HEK293 (cell line): ENCODE measurements at regions not wholly inside any gene's neighbourhood (a gene's known extent, or its start where the extent isn't known, plus 50 kb on each side); places are given as distances from the start of the nearest gene placed in this dataset.

Experiments used
- CTCF ChIA-PET: fragments of 350-600 bp; formaldehyde crosslinking; extraction: SDS; loops from one replicate; lab custom pipeline; 2021; ENCODE audit warnings: antibody characterized with exemption; lab: Yijun Ruan, JAX
- POLR2A ChIA-PET: fragments of 300-600 bp; formaldehyde crosslinking; extraction: SDS; loops from one replicate; lab custom pipeline; 2020; ENCODE audit warnings: antibody characterized with exemption, inconsistent platforms; lab: Yijun Ruan, JAX
- H3K27ac ChIP-seq: fragments of 200-500 bp; sonication (Bioruptor generic); 2 replicates; pipeline ENCODE4 v1.5.1; 2014; ENCODE audit warnings: low read depth, low read length, control low read depth, inconsistent platforms; ENCODE audit errors: extremely low read depth
- H3K36me3 ChIP-seq, 2 experiments: fragments of 200-500 bp in 1 of 2; sonication (Bioruptor generic) in 1 of 2; 1 replicate in 1 of 2; 2 replicates in 1 of 2; pipeline ENCODE4 v1.5.1; 2014 to 2017; ENCODE audit warnings: inconsistent platforms in 2 of 2, low read length in 2 of 2; ENCODE audit not compliant: control insufficient read depth in 2 of 2, insufficient read depth in 1 of 2
- H3K4me1 ChIP-seq: fragments of 200-500 bp; sonication (Bioruptor generic); 2 replicates; pipeline ENCODE4 v1.5.1; 2014; ENCODE audit warnings: mild to moderate bottlenecking, low read length, inconsistent platforms; ENCODE audit not compliant: control insufficient read depth, insufficient read depth
- H3K4me3 ChIP-seq: 2 replicates; pipeline ENCODE4 v1.5.1; 2011; ENCODE audit warnings: low read depth, mild to moderate bottlenecking, control low read depth, low read length, moderate library complexity
- H3K9me3 ChIP-seq: fragments of 200-500 bp; sonication (Bioruptor generic); 2 replicates; pipeline ENCODE4 v1.5.1; 2014; ENCODE audit warnings: low read depth, low read length, inconsistent platforms; ENCODE audit not compliant: control insufficient read depth, insufficient read depth
- BCL11A ChIP-seq: fragments of 450-650 bp; formaldehyde crosslinking; IDR thresholded peaks from 2 replicates; pipeline ENCODE4 v1.5.1; 2016; ENCODE audit warnings: low read depth, missing biosample characterization, missing genetic modification characterization
- BCL6B ChIP-seq: fragments of 450-650 bp; formaldehyde crosslinking; IDR thresholded peaks from 2 replicates; pipeline ENCODE4 v1.5.1; 2017; ENCODE audit warnings: missing biosample characterization, missing genetic modification characterization
- FEZF1 ChIP-seq: fragments of 450-650 bp; formaldehyde crosslinking; IDR thresholded peaks from 2 replicates; pipeline ENCODE4 v1.5.1; 2016; ENCODE audit warnings: missing biosample characterization, missing genetic modification characterization
- GLI4 ChIP-seq: fragments of 450-650 bp; formaldehyde crosslinking; IDR thresholded peaks from 2 replicates; pipeline ENCODE4 v1.5.1; 2016; ENCODE audit warnings: missing biosample characterization, missing genetic modification characterization
- INSM2 ChIP-seq: fragments of 450-650 bp; formaldehyde crosslinking; IDR thresholded peaks from 2 replicates; pipeline ENCODE4 v1.5.1; 2016; ENCODE audit warnings: missing biosample characterization, missing genetic modification characterization
- PRDM4 ChIP-seq: fragments of 450-650 bp; formaldehyde crosslinking; IDR thresholded peaks from 2 replicates; pipeline ENCODE4 v1.5.1; 2017; ENCODE audit warnings: missing biosample characterization, missing genetic modification characterization
- SP2 ChIP-seq: fragments of 450-650 bp; formaldehyde crosslinking; IDR thresholded peaks from 2 replicates; pipeline ENCODE4 v1.5.1; 2016; ENCODE audit warnings: missing biosample characterization, missing genetic modification characterization
- ZBTB1 ChIP-seq: fragments of 450-650 bp; formaldehyde crosslinking; IDR thresholded peaks from 2 replicates; pipeline ENCODE4 v1.5.1; 2016; ENCODE audit warnings: missing biosample characterization, missing genetic modification characterization
- ZBTB11 ChIP-seq: fragments of 450-650 bp; formaldehyde crosslinking; conservative IDR thresholded peaks from 2 replicates; pipeline ENCODE4 v1.5.1; 2016; ENCODE audit warnings: low read depth, missing biosample characterization, missing genetic modification characterization
- ZBTB7A ChIP-seq: fragments of 450-650 bp; formaldehyde crosslinking; IDR thresholded peaks from 2 replicates; pipeline ENCODE4 v1.5.1; 2016; ENCODE audit warnings: low read depth, missing biosample characterization, missing genetic modification characterization
- ZBTB8A ChIP-seq: fragments of 450-650 bp; formaldehyde crosslinking; IDR thresholded peaks from 2 replicates; pipeline ENCODE4 v1.5.1; 2016; ENCODE audit warnings: missing biosample characterization, missing genetic modification characterization
- ZNF18 ChIP-seq: fragments of 450-650 bp; formaldehyde crosslinking; IDR thresholded peaks from 2 replicates; pipeline ENCODE4 v1.5.1; 2016; ENCODE audit warnings: missing biosample characterization, missing genetic modification characterization
- ZNF37A ChIP-seq: fragments of 450-650 bp; IDR thresholded peaks from 2 replicates; pipeline ENCODE4 v1.5.1; 2018; ENCODE audit warnings: missing biosample characterization, missing genetic modification characterization
- ZNF423 ChIP-seq: fragments of 450-650 bp; formaldehyde crosslinking; IDR thresholded peaks from 2 replicates; pipeline ENCODE4 v1.5.1; 2016; ENCODE audit warnings: missing biosample characterization, missing genetic modification characterization
- ZNF510 ChIP-seq: fragments of 450-650 bp; formaldehyde crosslinking; IDR thresholded peaks from 2 replicates; pipeline ENCODE4 v1.5.1; 2018; ENCODE audit warnings: mild to moderate bottlenecking, missing genetic modification characterization, missing biosample characterization; ENCODE audit not compliant: insufficient replicate concordance
- ZNF548 ChIP-seq: fragments of 450-650 bp; formaldehyde crosslinking; IDR thresholded peaks from 2 replicates; pipeline ENCODE4 v1.5.1; 2016; ENCODE audit warnings: missing biosample characterization, missing genetic modification characterization
- ZNF580 ChIP-seq: fragments of 450-650 bp; formaldehyde crosslinking; IDR thresholded peaks from 2 replicates; pipeline ENCODE4 v1.5.1; 2016; ENCODE audit warnings: missing biosample characterization, missing genetic modification characterization
- ZNF626 ChIP-seq: fragments of 450-650 bp; sonication (Bioruptor Pico); formaldehyde crosslinking; IDR thresholded peaks from 2 replicates; pipeline ENCODE4 v1.5.1; 2018; ENCODE audit warnings: missing biosample characterization, missing genetic modification characterization, inconsistent platforms
- ZNF629 ChIP-seq: fragments of 450-650 bp; formaldehyde crosslinking; IDR thresholded peaks from 2 replicates; pipeline ENCODE4 v1.5.1; 2017; ENCODE audit warnings: missing biosample characterization, missing genetic modification characterization
- ZNF645 ChIP-seq: fragments of 450-650 bp; formaldehyde crosslinking; IDR thresholded peaks from 2 replicates; pipeline ENCODE4; 2016; ENCODE audit warnings: missing biosample characterization, missing genetic modification characterization
- ZNF704 ChIP-seq: fragments of 450-650 bp; formaldehyde crosslinking; IDR thresholded peaks from 2 replicates; pipeline ENCODE4 v1.5.1; 2016; ENCODE audit warnings: missing biosample characterization, missing genetic modification characterization
- ZNF76 ChIP-seq: fragments of 450-650 bp; formaldehyde crosslinking; IDR thresholded peaks from 2 replicates; pipeline ENCODE4; 2016; ENCODE audit warnings: low read depth, missing biosample characterization, missing genetic modification characterization, borderline replicate concordance
- ZSCAN5A ChIP-seq: fragments of 450-650 bp; formaldehyde crosslinking; IDR thresholded peaks from 2 replicates; pipeline ENCODE4 v1.5.1; 2016; ENCODE audit warnings: missing biosample characterization, missing genetic modification characterization

GRCh38 chr5:171592736-171593135 is 173.3 kb downstream of the FGF18 start (continued):
- no peak for TF ChIP-seq ZBTB11 (tag by site-specific recombination)
- no peak for TF ChIP-seq ZSCAN5A
- TF ChIP-seq BCL6B (tag by site-specific recombination) = no peak
- no peak for TF ChIP-seq ZNF423 (tag by site-specific recombination)
- TF ChIP-seq ZBTB1 (tag by site-specific recombination) = no peak
- TF ChIP-seq INSM2 (tag by site-specific recombination) = no peak
- TF ChIP-seq GLI4 (tag by site-specific recombination) = no peak
- no peak for TF ChIP-seq ZNF18

GRCh38 chr5:171593401-171593800 is 174.0 kb downstream of the FGF18 start:
- Histone ChIP-seq H3K36me3 (no peaks in the 10 kb centered on the region), H3K4me1 (no peaks in the 10 kb centered on the region), H3K27ac (no peak overlapping the region), H3K4me3 (no peak overlapping the region), H3K9me3 (no peaks in the 10 kb centered on the region)
- CTCF ChIA-PET = interaction anchor here (0.7 kb wide), 1 partner anchor 204 kb away, joined by 3 read pairs; no protein-coding TSS in a partner anchor
- POLR2A ChIA-PET = no interaction called here
- TF ChIP-seq ZNF626 (tag by site-specific recombination) (no peak), ZNF645 (no peak), ZNF629 (tag by site-specific recombination) (no peak), ZNF76 (tag by site-specific recombination) (no peak), ZNF37A (no peak), FEZF1 (tag by site-specific recombination) (no peak), ZNF548 (no peak), ZNF580 (no peak), BCL11A (tag by site-specific recombination) (no peak), PRDM4 (tag by site-specific recombination) (no peak), ZBTB8A (tag by site-specific recombination) (no peak), ZNF510 (no peak), ZNF704 (no peak), ZBTB7A (tag by site-specific recombination) (no peak), SP2 (no peak)
